ENCODE measurements at regions not wholly inside any gene's neighbourhood (a gene's known extent, or its start where the extent isn't known, plus 50 kb on each side); places are given as distances from the start of the nearest gene placed in this dataset.

DNA sequence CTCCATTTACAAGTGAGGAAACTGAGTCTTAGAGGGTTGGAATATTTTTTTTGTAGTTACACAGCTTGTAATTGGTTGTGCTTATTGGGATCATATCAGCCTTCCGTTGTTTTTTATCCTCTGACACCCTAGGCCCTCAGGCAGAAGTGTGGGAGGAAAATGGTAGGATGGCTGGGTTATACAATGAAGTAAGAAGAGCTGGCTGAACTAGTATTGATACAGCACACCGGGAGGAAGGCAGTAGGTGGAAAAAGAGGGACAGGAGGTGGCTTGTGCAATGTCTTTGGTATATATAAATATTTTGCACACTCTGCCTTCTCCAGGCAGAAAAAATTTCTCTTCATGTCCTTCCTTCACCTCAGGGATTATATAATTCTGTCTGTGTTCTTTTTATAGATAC is 214.3 kb upstream of the SGO1 start:
- H2BK120ac ChIP-seq (ENCODE audit: low read depth, low read length), result no peak overlapping the region
- ChIA-PET CTCF (no interaction called here), POLR2A (ENCODE audit: unreplicated experiment) (no interaction called here)
- DNase-seq, result no peak
- intact Hi-C loops (cut with micrococcal nuclease), result no loop called here
- H4K20me1 ChIP-seq (ENCODE audit: insufficient read depth, low read length), result no peaks in the 10 kb centered on the region
- H2AK9ac ChIP-seq (replicated peaks; ENCODE audit: low read depth, low read length, poor library complexity), result no peak overlapping the region
- no peak overlapping the region for H3K56ac ChIP-seq (ENCODE audit: extremely low read depth, insufficient read depth, low read length)
- no peak overlapping the region for H3K4me3 ChIP-seq (ENCODE audit: insufficient read depth, low read depth, low read length)
- no peak overlapping the region for H4K8ac ChIP-seq (ENCODE audit: low read depth in 2 of 2, low read length in 2 of 2)
- no peaks in the 10 kb centered on the region for H3K79me1 ChIP-seq (ENCODE audit: low read depth in 1 of 2, low read length in 2 of 2)
- no peak overlapping the region for H3K9ac ChIP-seq (ENCODE audit: low read depth, low read length)
- dilution Hi-C loops (cut with HindIII; ENCODE audit: low sequenced_read_pairs, unreplicated experiment), result no loop called here
- no peak overlapping the region for H2AK5ac ChIP-seq (ENCODE audit: low read depth, low read length)
- no peak overlapping the region for H3K23ac ChIP-seq (ENCODE audit: low read depth, low read length)
- H3K4me2 ChIP-seq (ENCODE audit: low read depth, low read length), result no peak overlapping the region
- no peak overlapping the region for H4K91ac ChIP-seq (ENCODE audit: insufficient read depth, low read depth, low read length)
- H2BK15ac ChIP-seq (ENCODE audit: low read depth, low read length), result no peak overlapping the region
- no peak overlapping the region for H2AFZ ChIP-seq (replicated peaks; ENCODE audit: low read length, poor library complexity)
- H3K4me1 ChIP-seq (ENCODE audit: control insufficient read depth, insufficient read depth, low read length), result no peaks in the 10 kb centered on the region
- no peak overlapping the region for H3K14ac ChIP-seq (replicated peaks; ENCODE audit: low read depth, low read length)
- H3K9me1 ChIP-seq (ENCODE audit: insufficient read depth, low read length), result no peaks in the 10 kb centered on the region
- no peaks in the 10 kb centered on the region for H3K36me3 ChIP-seq (ENCODE audit: control insufficient read depth, insufficient read depth, low read length)
- no TSS peak for BruUV-seq (replicated peaks)
- TF ChIP-seq MXI1 (IDR thresholded peaks at IDR 0.05; ENCODE audit: borderline replicate concordance, low read depth, low read length), result no peak
- no peak for TF ChIP-seq BHLHE40 (IDR thresholded peaks at IDR 0.05; ENCODE audit: low read depth, low read length)
- TF ChIP-seq, protein P1, sequence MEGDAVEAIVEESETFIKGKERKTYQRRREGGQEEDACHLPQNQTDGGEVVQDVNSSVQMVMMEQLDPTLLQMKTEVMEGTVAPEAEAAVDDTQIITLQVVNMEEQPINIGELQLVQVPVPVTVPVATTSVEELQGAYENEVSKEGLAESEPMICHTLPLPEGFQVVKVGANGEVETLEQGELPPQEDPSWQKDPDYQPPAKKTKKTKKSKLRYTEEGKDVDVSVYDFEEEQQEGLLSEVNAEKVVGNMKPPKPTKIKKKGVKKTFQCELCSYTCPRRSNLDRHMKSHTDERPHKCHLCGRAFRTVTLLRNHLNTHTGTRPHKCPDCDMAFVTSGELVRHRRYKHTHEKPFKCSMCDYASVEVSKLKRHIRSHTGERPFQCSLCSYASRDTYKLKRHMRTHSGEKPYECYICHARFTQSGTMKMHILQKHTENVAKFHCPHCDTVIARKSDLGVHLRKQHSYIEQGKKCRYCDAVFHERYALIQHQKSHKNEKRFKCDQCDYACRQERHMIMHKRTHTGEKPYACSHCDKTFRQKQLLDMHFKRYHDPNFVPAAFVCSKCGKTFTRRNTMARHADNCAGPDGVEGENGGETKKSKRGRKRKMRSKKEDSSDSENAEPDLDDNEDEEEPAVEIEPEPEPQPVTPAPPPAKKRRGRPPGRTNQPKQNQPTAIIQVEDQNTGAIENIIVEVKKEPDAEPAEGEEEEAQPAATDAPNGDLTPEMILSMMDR (conservative IDR thresholded peaks at IDR 0.05; ENCODE audit: low read depth, low read length), result no peak
- no peak for TF ChIP-seq CHD1 (IDR thresholded peaks at IDR 0.05; ENCODE audit: low read depth, low read length)
- no peak for TF ChIP-seq RAD21 (IDR thresholded peaks at IDR 0.05; ENCODE audit: low read length)
- TF ChIP-seq POLR2A (IDR thresholded peaks at IDR 0.05; ENCODE audit: low read depth, low read length), result no peak
- TF ChIP-seq SMC3 (IDR thresholded peaks at IDR 0.05; ENCODE audit: low read depth, low read length), result no peak
- no peak for TF ChIP-seq MAFK (IDR thresholded peaks at IDR 0.05; ENCODE audit: low read depth, low read length)
- TF ChIP-seq MAZ (IDR thresholded peaks at IDR 0.05; ENCODE audit: borderline replicate concordance, low read depth, low read length), result no peak
- no peak for ATAC-seq (ENCODE audit: low read depth)
- no peaks in the 10 kb centered on the region for H3K27me3 ChIP-seq (ENCODE audit: control insufficient read depth, insufficient read depth, low read length)
- WGBS, 2 experiments (ENCODE audit: extremely low coverage in 2 of 2, insufficient read length in 1 of 2), result no CpG with 5 or more reads among the region's 2 CpGs
- H3K9me3 ChIP-seq (ENCODE audit: control insufficient read depth, insufficient read depth, low read length), result peaks cover 6% of the 10 kb centered on the region; the same call in 1 of the 2 replicates
- in situ Hi-C loops (cut with MboI; ENCODE audit: low sequenced_read_pairs), result no loop called here
- no peak overlapping the region for H3K27ac ChIP-seq (ENCODE audit: insufficient read depth, low read length)
- H3K18ac ChIP-seq (ENCODE audit: low read depth, low read length), result no peak overlapping the region
- no peak overlapping the region for H2BK20ac ChIP-seq (ENCODE audit: low read depth, low read length)
- no peak overlapping the region for H3K4ac ChIP-seq (ENCODE audit: low read depth, low read length)
- H2BK5ac ChIP-seq (ENCODE audit: low read depth, low read length, poor library complexity, severe bottlenecking), result no peak overlapping the region
- H4K5ac ChIP-seq (ENCODE audit: low read depth, low read length), result no peak overlapping the region
